Keratinocyte (primary cell): ENCODE measurements at regions not wholly inside any gene's neighbourhood (a gene's known extent, or its start where the extent isn't known, plus 50 kb on each side); places are given as distances from the start of the nearest gene placed in this dataset.

Experiments
- DNase-seq: peaks from one replicate; pipeline ENCODE4 v3.0.0-alpha.2; 2011; ENCODE audit warnings: low read depth, missing footprints, low spot score
- FAIRE-seq: peaks from 2 replicates; lab custom pipeline; 2011; peaks lifted over from hg19 to GRCh38; lab: Jason Lieb, UNC
- H2AFZ ChIP-seq: 2 replicates; pipeline ENCODE4 v1.6.0; 2012; ENCODE audit warnings: low read length, control low read depth, inconsistent platforms; ENCODE audit not compliant: control insufficient read depth
- H3K27ac ChIP-seq: 2 replicates; pipeline ENCODE4 v1.5.1; 2011; ENCODE audit warnings: low read length; ENCODE audit not compliant: control insufficient read depth, insufficient read depth
- H3K27me3 ChIP-seq: 3 replicates; pipeline ENCODE4 v1.6.0; 2011; ENCODE audit warnings: low read length; ENCODE audit not compliant: control insufficient read depth, insufficient read depth; ENCODE audit errors: extremely low read depth
- H3K36me3 ChIP-seq, 2 experiments: 2 replicates in 1 of 2; 3 replicates in 1 of 2; pipeline ENCODE4 v1.5.1; 2011; ENCODE audit warnings: low read length in 2 of 2, mild to moderate bottlenecking in 1 of 2; ENCODE audit not compliant: control insufficient read depth in 2 of 2, insufficient read depth in 2 of 2; ENCODE audit errors: extremely low read depth in 1 of 2
- H3K4me1 ChIP-seq: 3 replicates; pipeline ENCODE4 v1.5.1; 2011; ENCODE audit warnings: low read length; ENCODE audit not compliant: control insufficient read depth, insufficient read depth; ENCODE audit errors: extremely low read depth
- H3K4me2 ChIP-seq: 3 replicates; pipeline ENCODE4 v1.6.0; 2011; ENCODE audit warnings: low read depth, low read length; ENCODE audit not compliant: control insufficient read depth, insufficient read depth; ENCODE audit errors: extremely low read depth
- H3K4me3 ChIP-seq, 3 experiments: fragments of 200-600 bp in 1 of 3; sonication (generic) in 1 of 3; 2 replicates in 2 of 3; 3 replicates in 1 of 3; pipeline ENCODE4 v1.5.1; 2011 to 2016; ENCODE audit warnings: low read length in 3 of 3, mild to moderate bottlenecking in 3 of 3, control low read depth in 2 of 3, inconsistent platforms in 1 of 3, low read depth in 1 of 3, mixed read lengths in 1 of 3, mixed run types in 1 of 3, moderate library complexity in 1 of 3; ENCODE audit not compliant: control insufficient read depth in 2 of 3, insufficient read depth in 2 of 3; ENCODE audit errors: extremely low read depth in 1 of 3
- H3K79me2 ChIP-seq: 2 replicates; pipeline ENCODE4 v1.6.0; 2012; ENCODE audit warnings: low read length; ENCODE audit not compliant: control insufficient read depth, insufficient read depth
- H3K9ac ChIP-seq: 3 replicates; pipeline ENCODE4 v1.6.0; 2011; ENCODE audit warnings: low read length; ENCODE audit not compliant: control insufficient read depth, insufficient read depth; ENCODE audit errors: extremely low read depth
- H3K9me1 ChIP-seq: 3 replicates; pipeline ENCODE4 v1.6.0; 2011; ENCODE audit warnings: low read length; ENCODE audit not compliant: control insufficient read depth, insufficient read depth; ENCODE audit errors: extremely low read depth
- H3K9me3 ChIP-seq: 2 replicates; pipeline ENCODE4 v1.5.1; 2012; ENCODE audit warnings: low read depth, low read length; ENCODE audit not compliant: control insufficient read depth
- H4K20me1 ChIP-seq: 3 replicates; pipeline ENCODE4 v1.6.0; 2011; ENCODE audit warnings: low read length; ENCODE audit not compliant: control insufficient read depth, insufficient read depth; ENCODE audit errors: extremely low read depth
- CTCF ChIP-seq, 3 experiments: IDR thresholded peaks in 1 of 3; conservative IDR thresholded peaks in 1 of 3; optimal IDR thresholded peaks in 1 of 3; 2 replicates in 2 of 3; 3 replicates in 1 of 3; pipeline versions ENCODE3 to v1.5.1; 2011; ENCODE audit warnings: low read length in 3 of 3, mild to moderate bottlenecking in 3 of 3, moderate library complexity in 2 of 3, control low read depth in 1 of 3, inconsistent platforms in 1 of 3; ENCODE audit not compliant: insufficient read depth in 2 of 3; ENCODE audit errors: extremely low read depth in 1 of 3
- EZH2 ChIP-seq: IDR thresholded peaks from one replicate; pipeline ENCODE4 v1.6.1; 2012; ENCODE audit warnings: inconsistent platforms, mild to moderate bottlenecking, low read length, moderate library complexity
- dilution Hi-C: fragments of 300-500 bp; cut with MboI; formaldehyde crosslinking; loops from one replicate; pipeline ENCODE4 v1.7.0; 2020; ENCODE audit warnings: low sequenced_read_pairs; ENCODE audit not compliant: extremely low pct_ligation_motif_present

- no peak for TF ChIP-seq CTCF (optimal IDR thresholded peaks at IDR 0.05 in 1 of 3, IDR thresholded peaks at IDR 0.05 in 1 of 3, conservative IDR thresholded peaks at IDR 0.05 in 1 of 3; ENCODE audit: extremely low read depth in 1 of 3, insufficient read depth in 2 of 3, low read length in 3 of 3)
- no peak for TF ChIP-seq EZH2
- no peak overlapping the region for H3K27ac ChIP-seq
- H2AFZ ChIP-seq, result no peak overlapping the region
- H4K20me1 ChIP-seq, result no peaks in the 10 kb centered on the region
- H3K36me3 ChIP-seq, result no peaks in the 10 kb centered on the region
- DNase-seq, result no peak
- H3K4me3 ChIP-seq, result no peak overlapping the region
- H3K79me2 ChIP-seq, result no peaks in the 10 kb centered on the region
- H3K9me3 ChIP-seq, result no peaks in the 10 kb centered on the region
- dilution Hi-C loops, result no loop called here
- H3K9ac ChIP-seq, result no peak overlapping the region
- no peak for FAIRE-seq
- no peaks in the 10 kb centered on the region for H3K9me1 ChIP-seq
- H3K4me1 ChIP-seq, result no peaks in the 10 kb centered on the region
- H3K4me2 ChIP-seq, result no peak overlapping the region
- no peaks in the 10 kb centered on the region for H3K27me3 ChIP-seq
Observed at GRCh38 chr20:54707801-54708200, 232.4 kb downstream of the DOK5 start.

DNA sequence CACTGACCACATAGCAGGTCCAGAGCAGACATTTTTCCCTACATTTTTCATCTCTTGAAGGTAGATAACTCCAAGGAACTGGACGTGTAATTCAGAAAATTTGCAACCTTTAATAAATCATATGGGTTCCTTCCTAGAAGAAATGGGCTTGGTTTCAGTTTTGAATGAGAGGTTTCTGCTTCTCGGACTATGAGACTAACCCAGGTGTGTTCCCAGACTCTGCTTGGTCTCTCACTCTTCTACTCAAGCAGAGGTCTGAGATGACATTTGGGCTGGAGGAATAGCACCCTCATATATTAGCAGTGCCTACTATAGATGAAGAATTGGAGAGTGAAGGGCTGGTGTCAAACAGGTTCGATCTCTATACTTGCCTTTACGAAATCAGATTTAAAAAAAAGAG is 231.2 kb downstream of the DOK5 start:
- no peaks in the 10 kb centered on the region for H3K9me3 ChIP-seq
- H3K79me2 ChIP-seq, result no peaks in the 10 kb centered on the region
- TF ChIP-seq EZH2, result no peak
- no peak for TF ChIP-seq CTCF (optimal IDR thresholded peaks at IDR 0.05 in 1 of 3, IDR thresholded peaks at IDR 0.05 in 1 of 3, conservative IDR thresholded peaks at IDR 0.05 in 1 of 3; ENCODE audit: extremely low read depth in 1 of 3, insufficient read depth in 2 of 3, low read length in 3 of 3)
- no peak overlapping the region for H3K27ac ChIP-seq
- FAIRE-seq, result no peak
- H3K4me3 ChIP-seq, result no peak overlapping the region
- no peaks in the 10 kb centered on the region for H3K4me1 ChIP-seq
- dilution Hi-C loops, result no loop called here
- H3K36me3 ChIP-seq, result no peaks in the 10 kb centered on the region
- no peak for DNase-seq
- no peak overlapping the region for H3K4me2 ChIP-seq
- no peak overlapping the region for H2AFZ ChIP-seq
- H3K9ac ChIP-seq, result no peak overlapping the region
- H3K27me3 ChIP-seq, result no peaks in the 10 kb centered on the region
- H3K9me1 ChIP-seq, result no peaks in the 10 kb centered on the region
- no peaks in the 10 kb centered on the region for H4K20me1 ChIP-seq
